ENCODE measurements at regions not wholly inside any gene's neighbourhood (a gene's known extent, or its start where the extent isn't known, plus 50 kb on each side); places are given as distances from the start of the nearest gene placed in this dataset.

DNA sequence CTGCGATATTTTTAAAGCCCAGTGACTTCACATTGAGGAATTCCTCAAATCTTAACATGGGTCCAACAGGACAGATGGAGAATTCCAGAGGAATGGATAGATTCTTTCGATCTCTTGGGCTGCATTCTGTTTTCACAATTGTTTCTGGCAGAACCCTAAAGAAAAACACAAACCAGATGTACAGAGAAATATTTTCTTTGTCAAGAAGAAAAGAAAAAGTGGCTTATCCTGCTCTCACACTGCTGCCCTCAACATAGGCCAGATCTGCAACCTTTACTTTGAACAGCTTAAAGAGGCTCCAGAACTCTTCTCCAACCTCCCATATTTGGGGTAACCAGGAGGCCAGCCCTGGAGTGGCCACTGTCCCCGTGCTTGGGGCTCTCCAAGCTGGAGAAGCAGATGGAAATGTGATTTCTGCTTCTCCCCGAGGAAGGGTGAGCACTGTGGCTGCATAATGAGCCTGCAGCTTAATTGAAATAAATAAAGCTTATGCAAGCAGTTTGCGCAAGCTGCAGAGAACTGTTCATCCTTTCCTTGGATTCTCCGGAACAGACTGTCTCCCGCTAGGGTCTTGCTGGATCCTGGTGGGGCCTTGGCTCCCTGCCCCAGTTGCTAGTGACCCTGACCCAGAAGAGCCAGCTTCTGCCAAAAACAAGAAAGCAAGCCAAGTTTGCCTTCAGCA, 453.2 kb upstream of the PROK2 start:
- TF ChIP-seq SIN3A (IDR thresholded peaks at IDR 0.05; ENCODE audit: borderline replicate concordance, insufficient read depth, low read depth, low read length), result no peak
- TF ChIP-seq CTCF (IDR thresholded peaks at IDR 0.05), result no peak
- TF ChIP-seq TCF7L2 (IDR thresholded peaks at IDR 0.05; ENCODE audit: low read depth, low read length), result no peak
- no peak for TF ChIP-seq REST (IDR thresholded peaks at IDR 0.05; ENCODE audit: insufficient read depth in 1 of 2, low read depth in 2 of 2, low read length in 1 of 2)
- TF ChIP-seq POLR2AphosphoS5 (IDR thresholded peaks at IDR 0.05; ENCODE audit: low read depth, low read length), result no peak
- Histone ChIP-seq H3K36me3 (ENCODE audit: control insufficient read depth, insufficient read depth, low read length) (no peaks in the 10 kb centered on the region), H3K27me3 (ENCODE audit: control insufficient read depth, insufficient read depth, low read length) (no peaks in the 10 kb centered on the region), H3K4me3 (ENCODE audit: low read depth in 2 of 2, low read length in 2 of 2) (no peak overlapping the region), H3K9me3 (ENCODE audit: control insufficient read depth, insufficient read depth, low read depth, low read length) (no peaks in the 10 kb centered on the region), H3K4me1 (ENCODE audit: control insufficient read depth, insufficient read depth, low read length) (no peaks in the 10 kb centered on the region), H3K27ac (ENCODE audit: low read length) (no peak overlapping the region)
- CTCF ChIA-PET, result no interaction called here
- POLR2A ChIA-PET, result no interaction called here
- no peak for ATAC-seq
- no TSS peak for BruUV-seq (replicated peaks)
- DNase-seq (ENCODE audit: low read depth, low spot score), result no peak
- intact Hi-C loops (cut with micrococcal nuclease; ENCODE audit: unreplicated experiment) (no loop called here), in situ Hi-C loops (cut with HindIII; ENCODE audit: low pct_unique_long_range_greater_than_20kb, low sequenced_read_pairs) (no loop called here)

GRCh38 chr3:72237679-72238009, 452.7 kb upstream of the PROK2 start:
- Histone ChIP-seq H3K27ac (ENCODE audit: low read length) (no peak overlapping the region), H3K36me3 (ENCODE audit: control insufficient read depth, insufficient read depth, low read length) (no peaks in the 10 kb centered on the region), H3K27me3 (ENCODE audit: control insufficient read depth, insufficient read depth, low read length) (no peaks in the 10 kb centered on the region), H3K9me3 (ENCODE audit: control insufficient read depth, insufficient read depth, low read depth, low read length) (no peaks in the 10 kb centered on the region), H3K4me1 (ENCODE audit: control insufficient read depth, insufficient read depth, low read length) (no peaks in the 10 kb centered on the region), H3K4me3 (ENCODE audit: low read depth in 2 of 2, low read length in 2 of 2) (no peak overlapping the region)
- intact Hi-C loops (cut with micrococcal nuclease; ENCODE audit: unreplicated experiment) (no loop called here), in situ Hi-C loops (cut with HindIII; ENCODE audit: low pct_unique_long_range_greater_than_20kb, low sequenced_read_pairs) (no loop called here)
- POLR2A ChIA-PET, result no interaction called here
- CTCF ChIA-PET, result no interaction called here
- TF ChIP-seq TCF7L2 (IDR thresholded peaks at IDR 0.05; ENCODE audit: low read depth, low read length), result no peak
- no peak for TF ChIP-seq POLR2AphosphoS5 (IDR thresholded peaks at IDR 0.05; ENCODE audit: low read depth, low read length)
- TF ChIP-seq SIN3A (IDR thresholded peaks at IDR 0.05; ENCODE audit: borderline replicate concordance, insufficient read depth, low read depth, low read length), result no peak
- no peak for TF ChIP-seq REST (IDR thresholded peaks at IDR 0.05; ENCODE audit: insufficient read depth in 1 of 2, low read depth in 2 of 2, low read length in 1 of 2)
- TF ChIP-seq CTCF (IDR thresholded peaks at IDR 0.05), result no peak
- BruUV-seq (replicated peaks), result no TSS peak
- no peak for DNase-seq (ENCODE audit: low read depth, low spot score)
- ATAC-seq, result no peak
